ENCODE measurements at regions not wholly inside any gene's neighbourhood (a gene's known extent, or its start where the extent isn't known, plus 50 kb on each side); places are given as distances from the start of the nearest gene placed in this dataset.

GRCh38 chr5:144072518-144072927, 97.9 kb downstream of the YIPF5 start:
- no peak overlapping the region for H3K27ac ChIP-seq
- no peak for TF ChIP-seq POLR2A (IDR thresholded peaks at IDR 0.05)
- no peak for TF ChIP-seq CTCF (IDR thresholded peaks at IDR 0.05)
- TF ChIP-seq POLR2AphosphoS5 (IDR thresholded peaks at IDR 0.05): no peak
- H3K27me3 ChIP-seq (replicated peaks; ENCODE audit: insufficient read depth): no peaks in the 10 kb centered on the region
- no peaks in the 10 kb centered on the region for H3K4me1 ChIP-seq (replicated peaks)
- DNase-seq (ENCODE audit: low spot score): no peak
- H3K4me3 ChIP-seq: no peak overlapping the region
- H3K9me3 ChIP-seq: no peaks in the 10 kb centered on the region
- no peaks in the 10 kb centered on the region for H3K36me3 ChIP-seq
- intact Hi-C loops (cut with DNase I): no loop called here

GRCh38 chr5:144076521-144077083, 93.9 kb downstream of the YIPF5 start:
- DNase-seq (ENCODE audit: low spot score): no peak
- no peak overlapping the region for H3K4me3 ChIP-seq
- intact Hi-C loops (cut with DNase I): no loop called here
- H3K4me1 ChIP-seq (replicated peaks): no peaks in the 10 kb centered on the region
- no peak for TF ChIP-seq POLR2AphosphoS5 (IDR thresholded peaks at IDR 0.05)
- no peak for TF ChIP-seq CTCF (IDR thresholded peaks at IDR 0.05)
- TF ChIP-seq POLR2A (IDR thresholded peaks at IDR 0.05): no peak
- no peaks in the 10 kb centered on the region for H3K36me3 ChIP-seq
- H3K27me3 ChIP-seq (replicated peaks; ENCODE audit: insufficient read depth): no peaks in the 10 kb centered on the region
- no peak overlapping the region for H3K27ac ChIP-seq
- H3K9me3 ChIP-seq: no peaks in the 10 kb centered on the region
- WGBS: 43% methylated on average over 1 of the region's 1 CpG

- DNase-seq (ENCODE audit: low spot score): no peak
- Histone ChIP-seq H3K27me3 (replicated peaks; ENCODE audit: insufficient read depth) (no peaks in the 10 kb centered on the region), H3K36me3 (no peaks in the 10 kb centered on the region), H3K4me1 (replicated peaks) (no peaks in the 10 kb centered on the region), H3K4me3 (no peak overlapping the region), H3K9me3 (no peaks in the 10 kb centered on the region), H3K27ac (no peak overlapping the region)
- 90% methylated on average over 1 of the region's 1 CpG for WGBS
- TF ChIP-seq POLR2AphosphoS5 (IDR thresholded peaks at IDR 0.05) (no peak), POLR2A (IDR thresholded peaks at IDR 0.05) (no peak), CTCF (IDR thresholded peaks at IDR 0.05) (no peak)
- intact Hi-C loops (cut with DNase I): no loop called here
Observed at GRCh38 chr5:144083185-144083584, 87.3 kb downstream of the YIPF5 start.

GRCh38 chr5:144084971-144085370, 85.5 kb downstream of the YIPF5 start:
- intact Hi-C loops (cut with DNase I): no loop called here
- WGBS: 88% methylated on average over 2 of the region's 2 CpGs
- TF ChIP-seq POLR2AphosphoS5 (IDR thresholded peaks at IDR 0.05) (no peak), CTCF (IDR thresholded peaks at IDR 0.05) (no peak), POLR2A (IDR thresholded peaks at IDR 0.05) (no peak)

GRCh38 chr5:144085381-144085780, 85.1 kb downstream of the YIPF5 start:
- intact Hi-C loops (cut with DNase I): no loop called here
- no peak for DNase-seq (ENCODE audit: low spot score)
- Histone ChIP-seq H3K36me3 (no peaks in the 10 kb centered on the region), H3K27me3 (replicated peaks; ENCODE audit: insufficient read depth) (no peaks in the 10 kb centered on the region), H3K27ac (no peak overlapping the region), H3K4me3 (no peak overlapping the region), H3K9me3 (no peaks in the 10 kb centered on the region), H3K4me1 (replicated peaks) (no peaks in the 10 kb centered on the region)
- WGBS: 92% methylated on average over 3 of the region's 3 CpGs
- no peak for TF ChIP-seq POLR2AphosphoS5 (IDR thresholded peaks at IDR 0.05)
- no peak for TF ChIP-seq POLR2A (IDR thresholded peaks at IDR 0.05)
- TF ChIP-seq CTCF (IDR thresholded peaks at IDR 0.05): no peak

More at GRCh38 chr5:144084971-144085370, 85.5 kb downstream of the YIPF5 start:
- no peak overlapping the region for H3K27ac ChIP-seq
- DNase-seq (ENCODE audit: low spot score): no peak
- H3K36me3 ChIP-seq: no peaks in the 10 kb centered on the region
- H3K9me3 ChIP-seq: no peaks in the 10 kb centered on the region
- no peak overlapping the region for H3K4me3 ChIP-seq
- no peaks in the 10 kb centered on the region for H3K27me3 ChIP-seq (replicated peaks; ENCODE audit: insufficient read depth)
- H3K4me1 ChIP-seq (replicated peaks): no peaks in the 10 kb centered on the region

Data from prostate gland (tissue), 2 donors.